GM21737 (cell line): ENCODE measurements at regions not wholly inside any gene's neighbourhood (a gene's known extent, or its start where the extent isn't known, plus 50 kb on each side); places are given as distances from the start of the nearest gene placed in this dataset.
A peak's percentile ranks its signal among the peaks of the same experiment; 100 is the strongest.

ENCODE experiments used
- ATAC-seq: cut with Tn5 transposase; IDR thresholded peaks from one replicate; pipeline ENCODE4 v1.9.1; 2021; ENCODE audit warnings: mild to moderate bottlenecking, moderate library complexity; ENCODE audit not compliant: unreplicated experiment

- no peak for ATAC-seq
These were observed 185.3 kb upstream of the POU3F3 start for GRCh38 chr2:104668631-104669030.

GRCh38 chr2:104673225-104673624, 180.7 kb upstream of the POU3F3 start:
- no peak for ATAC-seq

GRCh38 chr2:104678181-104678580, 175.7 kb upstream of the POU3F3 start:
- no peak for ATAC-seq

- ATAC-seq: no peak
These were observed 168.3 kb upstream of the POU3F3 start for GRCh38 chr2:104685591-104685990.

- ATAC-seq: no peak
These were observed 166.8 kb upstream of the POU3F3 start for GRCh38 chr2:104687147-104687546.

GRCh38 chr2:104690255-104690984, 163.5 kb upstream of the POU3F3 start:
- no peak for ATAC-seq

GRCh38 chr2:104698276-104698675, 155.6 kb upstream of the POU3F3 start:
- ATAC-seq: no peak

- ATAC-seq: no peak
These were observed 152.5 kb upstream of the POU3F3 start for GRCh38 chr2:104701411-104701911.

GRCh38 chr2:104702031-104702850, 151.7 kb upstream of the POU3F3 start:
- ATAC-seq: no peak

- ATAC-seq: no peak
These were observed 150.2 kb upstream of the POU3F3 start for GRCh38 chr2:104703669-104704068.

GRCh38 chr2:104704496-104705245, 149.2 kb upstream of the POU3F3 start:
- no peak for ATAC-seq

- ATAC-seq: no peak
These were observed 146.9 kb upstream of the POU3F3 start for GRCh38 chr2:104707056-104707455.

GRCh38 chr2:104708967-104709366, 144.9 kb upstream of the POU3F3 start:
- no peak for ATAC-seq

GRCh38 chr2:104716061-104716460, 137.9 kb upstream of the POU3F3 start:
- no peak for ATAC-seq

- peak; percentile 77 for ATAC-seq
These were observed 120.5 kb upstream of the POU3F3 start for GRCh38 chr2:104733226-104733943.

- ATAC-seq: no peak
These were observed 118.9 kb upstream of the POU3F3 start for GRCh38 chr2:104734937-104735586.

GRCh38 chr2:104736026-104736425, 117.9 kb upstream of the POU3F3 start:
- no peak for ATAC-seq

- ATAC-seq: no peak
These were observed 112.1 kb upstream of the POU3F3 start for GRCh38 chr2:104741860-104742259.

GRCh38 chr2:104744537-104744936, 109.4 kb upstream of the POU3F3 start:
- no peak for ATAC-seq

- no peak for ATAC-seq
These were observed 108.1 kb upstream of the POU3F3 start for GRCh38 chr2:104745846-104746245.
